Keratinocyte (primary cell): ENCODE measurements at regions not wholly inside any gene's neighbourhood (a gene's known extent, or its start where the extent isn't known, plus 50 kb on each side); places are given as distances from the start of the nearest gene placed in this dataset.

Experiments
- CTCF ChIP-seq, 3 experiments: IDR thresholded peaks in 1 of 3; conservative IDR thresholded peaks in 1 of 3; optimal IDR thresholded peaks in 1 of 3; 2 replicates in 2 of 3; 3 replicates in 1 of 3; pipeline versions ENCODE3 to v1.5.1; 2011; ENCODE audit warnings: low read length in 3 of 3, mild to moderate bottlenecking in 3 of 3, moderate library complexity in 2 of 3, control low read depth in 1 of 3, inconsistent platforms in 1 of 3; ENCODE audit not compliant: insufficient read depth in 2 of 3; ENCODE audit errors: extremely low read depth in 1 of 3
- EZH2 ChIP-seq: IDR thresholded peaks from one replicate; pipeline ENCODE4 v1.6.1; 2012; ENCODE audit warnings: inconsistent platforms, mild to moderate bottlenecking, low read length, moderate library complexity

GRCh38 chr2:199662255-199662654 lies 188.7 kb downstream of the FTCDNL1 start:
- TF ChIP-seq CTCF (optimal IDR thresholded peaks at IDR 0.05 in 1 of 3, IDR thresholded peaks at IDR 0.05 in 1 of 3, conservative IDR thresholded peaks at IDR 0.05 in 1 of 3; ENCODE audit: extremely low read depth in 1 of 3, insufficient read depth in 2 of 3, low read length in 3 of 3): no peak
- TF ChIP-seq EZH2: no peak
